Neural progenitor cell (in vitro differentiated cells): ENCODE measurements at regions not wholly inside any gene's neighbourhood (a gene's known extent, or its start where the extent isn't known, plus 50 kb on each side); places are given as distances from the start of the nearest gene placed in this dataset.
A peak's percentile ranks its signal among the peaks of the same experiment; 100 is the strongest.

Source experiments
- DNase-seq: peaks from one replicate; pipeline ENCODE4 v3.0.0-alpha.2; 2016; ENCODE audit warnings: low spot score
- H2AFZ ChIP-seq: fragments of 200-600 bp; sonication (generic); replicated peaks from 2 replicates; pipeline ENCODE4 v1.6.1; 2016; ENCODE audit warnings: antibody characterized with exemption
- H3F3A ChIP-seq: fragments of 200-600 bp; sonication (generic); 2 replicates; pipeline ENCODE4 v1.6.1; 2016; ENCODE audit warnings: antibody characterized with exemption, low read depth
- H3K27ac ChIP-seq: fragments of 200-600 bp; sonication (generic); 2 replicates; pipeline ENCODE4 v1.5.1; 2016; ENCODE audit warnings: mild to moderate bottlenecking
- H3K27me3 ChIP-seq: fragments of 200-600 bp; sonication (generic); 2 replicates; pipeline ENCODE4 v1.6.1; 2016; ENCODE audit warnings: mild to moderate bottlenecking, moderate library complexity
- H3K36me3 ChIP-seq: fragments of 200-600 bp; sonication (generic); 2 replicates; pipeline ENCODE4 v1.5.1; 2016
- H3K4me1 ChIP-seq: fragments of 200-600 bp; sonication (generic); 2 replicates; pipeline ENCODE4 v1.6.1; 2016; ENCODE audit warnings: mixed run types
- H3K4me2 ChIP-seq: fragments of 200-600 bp; sonication (generic); 2 replicates; pipeline ENCODE4 v1.6.1; 2016
- H3K4me3 ChIP-seq: fragments of 200-600 bp; sonication (generic); 2 replicates; pipeline ENCODE4 v1.5.1; 2016
- H3K79me2 ChIP-seq: fragments of 200-600 bp; sonication (generic); 2 replicates; pipeline ENCODE4 v1.6.1; 2016; ENCODE audit warnings: low read depth
- H3K9ac ChIP-seq: fragments of 200-600 bp; sonication (generic); 2 replicates; pipeline ENCODE4 v1.6.1; 2016
- H3K9me3 ChIP-seq: fragments of 200-600 bp; sonication (generic); 2 replicates; pipeline ENCODE4 v1.5.1; 2016; ENCODE audit warnings: low read depth
- H4K20me1 ChIP-seq: fragments of 200-600 bp; sonication (generic); 2 replicates; pipeline ENCODE4 v1.6.1; 2016; ENCODE audit warnings: low read depth
- H3K27ac Mint-ChIP-seq: 3 replicates; pipeline ENCODE4 v1.8.0; 2021; ENCODE audit warnings: mixed read lengths
- H3K27me3 Mint-ChIP-seq: 2 replicates; pipeline ENCODE4 v1.8.0; 2022; ENCODE audit warnings: low read depth, mild to moderate bottlenecking, inconsistent platforms, moderate library complexity, mixed read lengths; ENCODE audit not compliant: insufficient read depth
- H3K36me3 Mint-ChIP-seq: 3 replicates; pipeline ENCODE4 v1.8.0; 2021; ENCODE audit warnings: mixed read lengths
- H3K4me1 Mint-ChIP-seq: 3 replicates; pipeline ENCODE4 v1.8.0; 2021; ENCODE audit warnings: mixed read lengths
- H3K4me3 Mint-ChIP-seq: 3 replicates; pipeline ENCODE4 v1.8.0; 2021; ENCODE audit warnings: mild to moderate bottlenecking, moderate library complexity, mixed read lengths
- H3K9me3 Mint-ChIP-seq: 3 replicates; pipeline ENCODE4 v1.8.0; 2020; ENCODE audit warnings: mixed read lengths
- EZH2 ChIP-seq: fragments of 200-600 bp; sonication (generic); IDR thresholded peaks from 2 replicates; pipeline ENCODE4 v1.6.1; 2017; ENCODE audit warnings: antibody characterized with exemption, mild to moderate bottlenecking, moderate library complexity
- EZH2phosphoT487 ChIP-seq: fragments of 200-600 bp; sonication (generic); IDR thresholded peaks from 2 replicates; pipeline ENCODE4 v1.6.1; 2017; ENCODE audit warnings: antibody characterized with exemption
- TF ChIP-seq, protein P1 (sequence below): fragments of 200-600 bp; sonication (generic); IDR thresholded peaks from 2 replicates; pipeline ENCODE4 v1.5.1; 2017; ENCODE audit warnings: antibody characterized with exemption, mild to moderate bottlenecking

DNA sequence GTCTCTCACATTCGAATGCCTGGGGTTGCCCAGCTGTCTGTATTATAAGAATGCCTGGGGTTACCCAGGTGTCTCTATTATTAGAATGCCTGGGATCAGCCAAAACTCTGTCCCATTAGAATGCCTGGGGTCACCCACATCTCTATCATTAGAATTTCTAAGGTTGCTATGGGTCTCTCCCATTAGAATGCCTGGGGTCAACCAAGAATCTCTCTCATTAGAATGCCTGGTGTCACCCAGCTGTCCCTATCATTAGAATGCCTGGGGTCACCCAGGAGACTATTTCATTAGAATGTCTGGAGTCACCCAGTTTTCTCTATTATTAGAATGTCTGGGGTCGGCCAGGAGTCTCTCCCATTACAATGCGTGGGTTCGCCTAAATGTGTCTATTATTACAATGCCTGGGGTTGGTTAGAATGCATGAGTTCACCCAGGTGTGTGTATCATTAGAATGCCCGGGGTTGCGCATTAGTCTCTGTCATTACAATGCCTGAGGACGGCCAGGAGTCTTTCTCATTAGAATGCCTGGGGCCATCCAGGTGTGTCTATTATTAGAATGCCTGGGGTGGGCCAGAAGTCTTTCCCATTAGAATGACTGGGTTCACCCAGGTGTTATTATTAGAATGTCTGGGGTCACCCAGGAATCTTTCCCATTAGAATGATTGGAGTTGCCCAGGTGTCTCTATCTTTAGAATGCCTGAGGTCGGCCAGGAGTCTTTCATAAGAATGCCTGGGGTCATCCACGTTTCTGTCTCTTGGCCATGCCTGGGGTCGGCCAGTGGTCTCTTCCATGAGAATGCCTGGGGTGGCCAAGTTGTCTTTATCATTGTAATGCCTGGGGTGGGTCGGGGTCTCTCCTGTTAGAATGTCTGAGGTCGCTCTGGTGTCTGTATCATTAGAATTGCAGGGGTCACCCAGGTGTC lies 59.6 kb downstream of the RNF187 start:
- Histone ChIP-seq H3K27me3 (peaks cover 20% of the 10 kb centered on the region), H3K79me2 (no peaks in the 10 kb centered on the region), H4K20me1 (no peaks in the 10 kb centered on the region), H3K27ac (no peak overlapping the region), H3K36me3 (no peaks in the 10 kb centered on the region), H3K9me3 (no peaks in the 10 kb centered on the region), H3K4me1 (no peaks in the 10 kb centered on the region), H3K4me2 (no peak overlapping the region), H3K4me3 (no peak overlapping the region), H2AFZ (no peak overlapping the region), H3F3A (no peaks in the 10 kb centered on the region), H3K9ac (no peak overlapping the region)
- Mint-ChIP-seq H3K27me3 (peaks cover 35% of the 10 kb centered on the region), H3K9me3 (no peaks in the 10 kb centered on the region), H3K36me3 (no peaks in the 10 kb centered on the region), H3K27ac (no peak overlapping the region), H3K4me3 (peak overlapping the region; percentile 3), H3K4me1 (no peaks in the 10 kb centered on the region)
- TF ChIP-seq EZH2 (no peak), EZH2phosphoT487 (no peak)
- TF ChIP-seq, protein P1, sequence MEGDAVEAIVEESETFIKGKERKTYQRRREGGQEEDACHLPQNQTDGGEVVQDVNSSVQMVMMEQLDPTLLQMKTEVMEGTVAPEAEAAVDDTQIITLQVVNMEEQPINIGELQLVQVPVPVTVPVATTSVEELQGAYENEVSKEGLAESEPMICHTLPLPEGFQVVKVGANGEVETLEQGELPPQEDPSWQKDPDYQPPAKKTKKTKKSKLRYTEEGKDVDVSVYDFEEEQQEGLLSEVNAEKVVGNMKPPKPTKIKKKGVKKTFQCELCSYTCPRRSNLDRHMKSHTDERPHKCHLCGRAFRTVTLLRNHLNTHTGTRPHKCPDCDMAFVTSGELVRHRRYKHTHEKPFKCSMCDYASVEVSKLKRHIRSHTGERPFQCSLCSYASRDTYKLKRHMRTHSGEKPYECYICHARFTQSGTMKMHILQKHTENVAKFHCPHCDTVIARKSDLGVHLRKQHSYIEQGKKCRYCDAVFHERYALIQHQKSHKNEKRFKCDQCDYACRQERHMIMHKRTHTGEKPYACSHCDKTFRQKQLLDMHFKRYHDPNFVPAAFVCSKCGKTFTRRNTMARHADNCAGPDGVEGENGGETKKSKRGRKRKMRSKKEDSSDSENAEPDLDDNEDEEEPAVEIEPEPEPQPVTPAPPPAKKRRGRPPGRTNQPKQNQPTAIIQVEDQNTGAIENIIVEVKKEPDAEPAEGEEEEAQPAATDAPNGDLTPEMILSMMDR = no peak
- no peak for DNase-seq

GRCh38 chr1:228547464-228547792 lies 60.2 kb downstream of the RNF187 start:
- H4K20me1 ChIP-seq = no peaks in the 10 kb centered on the region
- no peaks in the 10 kb centered on the region for H3K79me2 ChIP-seq
- H3K4me2 ChIP-seq = no peak overlapping the region
- H3K9ac ChIP-seq = no peak overlapping the region
- Mint-ChIP-seq H3K27me3 (peaks cover 40% of the 10 kb centered on the region), H3K4me1 (no peaks in the 10 kb centered on the region), H3K9me3 (no peaks in the 10 kb centered on the region), H3K36me3 (no peaks in the 10 kb centered on the region), H3K27ac (no peak overlapping the region), H3K4me3 (peak overlapping the region; percentile 3)
- H3K4me1 ChIP-seq = no peaks in the 10 kb centered on the region
- H3K9me3 ChIP-seq = no peaks in the 10 kb centered on the region
- no peak overlapping the region for H2AFZ ChIP-seq
- DNase-seq = no peak
- H3K36me3 ChIP-seq = no peaks in the 10 kb centered on the region
- no peaks in the 10 kb centered on the region for H3F3A ChIP-seq
- H3K27me3 ChIP-seq = peaks cover 26% of the 10 kb centered on the region
- H3K4me3 ChIP-seq = no peak overlapping the region
- no peak overlapping the region for H3K27ac ChIP-seq
- no peak for TF ChIP-seq EZH2phosphoT487
- TF ChIP-seq, protein P1 = no peak

DNA sequence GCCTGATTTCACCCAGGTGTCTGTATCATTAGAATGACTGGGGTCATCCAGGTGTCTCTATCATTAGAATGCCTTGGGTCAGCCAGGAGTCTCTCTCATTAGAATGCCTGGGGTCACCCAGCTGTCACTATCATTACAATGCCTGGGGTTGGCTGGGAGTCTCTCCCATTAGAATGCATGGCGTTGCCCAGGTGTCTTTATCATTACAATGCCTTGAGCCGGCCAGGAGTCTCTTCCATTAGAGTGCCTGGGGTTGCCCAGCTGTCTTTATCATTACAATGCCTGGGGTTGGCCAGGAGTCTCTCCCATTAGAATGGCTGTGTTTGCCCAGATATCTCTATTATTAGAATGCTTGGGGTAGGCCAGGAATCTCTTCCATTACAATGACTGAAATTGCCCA lies 61.6 kb downstream of the RNF187 start:
- TF ChIP-seq, protein P1 = no peak
- no peak for TF ChIP-seq EZH2
- TF ChIP-seq EZH2phosphoT487 = no peak

More for the DNA sequence above, 61.6 kb downstream of the RNF187 start:
- H3K4me1 ChIP-seq = no peaks in the 10 kb centered on the region
- no peaks in the 10 kb centered on the region for H4K20me1 ChIP-seq
- H3K9ac ChIP-seq = no peak overlapping the region
- no peak overlapping the region for H3K27ac ChIP-seq
- Mint-ChIP-seq H3K4me1 (no peaks in the 10 kb centered on the region), H3K27ac (no peak overlapping the region), H3K36me3 (no peaks in the 10 kb centered on the region), H3K9me3 (no peaks in the 10 kb centered on the region), H3K4me3 (no peak overlapping the region), H3K27me3 (peaks cover 41% of the 10 kb centered on the region)
- H3K36me3 ChIP-seq = no peaks in the 10 kb centered on the region
- H3K27me3 ChIP-seq = peaks cover 36% of the 10 kb centered on the region
- no peak overlapping the region for H3K4me3 ChIP-seq
- no peaks in the 10 kb centered on the region for H3K79me2 ChIP-seq
- H3K4me2 ChIP-seq = no peak overlapping the region
- H2AFZ ChIP-seq = no peak overlapping the region
- no peaks in the 10 kb centered on the region for H3F3A ChIP-seq
- no peak for DNase-seq
- no peaks in the 10 kb centered on the region for H3K9me3 ChIP-seq
